Smooth muscle cell (in vitro differentiated cells): ENCODE measurements at regions not wholly inside any gene's neighbourhood (a gene's known extent, or its start where the extent isn't known, plus 50 kb on each side); places are given as distances from the start of the nearest gene placed in this dataset.

Experiments used
- DNase-seq: peaks from one replicate; lab custom pipeline; 2025; ENCODE audit not compliant: unreplicated experiment; lab: John Stamatoyannopoulos, UW
- H2AFZ ChIP-seq: fragments of 200-600 bp; sonication (generic); 2 replicates; pipeline ENCODE4 v1.6.0; 2016; ENCODE audit warnings: antibody characterized with exemption, low read depth, mild to moderate bottlenecking
- H3F3A ChIP-seq: fragments of 200-600 bp; sonication (generic); 2 replicates; pipeline ENCODE4 v1.6.0; 2017; ENCODE audit warnings: antibody characterized with exemption, low read depth
- H3K27ac ChIP-seq: fragments of 200-600 bp; sonication (generic); 2 replicates; pipeline ENCODE4 v1.5.1; 2016; ENCODE audit warnings: low read depth, mild to moderate bottlenecking
- H3K27me3 ChIP-seq: fragments of 200-600 bp; sonication (generic); 2 replicates; pipeline ENCODE4 v1.6.1; 2016; ENCODE audit warnings: low read depth, mild to moderate bottlenecking
- H3K36me3 ChIP-seq: fragments of 200-600 bp; sonication (generic); 2 replicates; pipeline ENCODE4 v1.5.1; 2016; ENCODE audit warnings: low read depth
- H3K4me1 ChIP-seq: fragments of 200-600 bp; sonication (generic); 2 replicates; pipeline ENCODE4 v1.5.1; 2016; ENCODE audit warnings: low read depth
- H3K4me2 ChIP-seq: fragments of 200-600 bp; sonication (generic); 2 replicates; pipeline ENCODE4 v1.6.0; 2016; ENCODE audit warnings: mild to moderate bottlenecking
- H3K4me3 ChIP-seq: fragments of 200-600 bp; sonication (generic); 2 replicates; pipeline ENCODE4 v1.5.1; 2016; ENCODE audit warnings: mild to moderate bottlenecking
- H3K79me2 ChIP-seq: fragments of 200-600 bp; sonication (generic); 2 replicates; pipeline ENCODE4 v1.6.0; 2016; ENCODE audit warnings: low read depth, mild to moderate bottlenecking
- H3K9ac ChIP-seq: fragments of 200-600 bp; sonication (generic); 2 replicates; pipeline ENCODE4 v1.6.0; 2016; ENCODE audit warnings: low read depth
- H3K9me3 ChIP-seq: fragments of 200-600 bp; sonication (generic); replicated peaks from 2 replicates; pipeline ENCODE4 v1.5.1; 2016; ENCODE audit warnings: low read depth
- H4K20me1 ChIP-seq: fragments of 200-600 bp; sonication (generic); 2 replicates; pipeline ENCODE4 v1.6.0; 2016; ENCODE audit warnings: low read depth
- CTCF ChIP-seq: fragments of 200-600 bp; sonication (generic); IDR thresholded peaks from 2 replicates; pipeline ENCODE4 v1.5.1; 2017; ENCODE audit warnings: borderline replicate concordance, mild to moderate bottlenecking, antibody characterized with exemption; ENCODE audit not compliant: insufficient read depth, poor library complexity, severe bottlenecking
- WGBS: methylation state at CpG from one replicate; pipeline ENCODE4 v1.1.7; 2016; ENCODE audit warnings: low lambda C conversion rate; 5-methylcytosine and 5-hydroxymethylcytosine counted together

- Histone ChIP-seq H3K27me3 (no peaks in the 10 kb centered on the region), H4K20me1 (no peaks in the 10 kb centered on the region), H3K4me2 (no peak overlapping the region), H3K4me3 (no peak overlapping the region), H3F3A (no peaks in the 10 kb centered on the region), H3K27ac (no peak overlapping the region), H3K9ac (no peak overlapping the region), H3K79me2 (no peaks in the 10 kb centered on the region), H3K36me3 (no peaks in the 10 kb centered on the region), H2AFZ (no peak overlapping the region), H3K9me3 (no peaks in the 10 kb centered on the region), H3K4me1 (no peaks in the 10 kb centered on the region)
- DNase-seq = no peak
- TF ChIP-seq CTCF = no peak
Observed at GRCh38 chr11:127766734-127767133, 766.2 kb upstream of the KIRREL3 start.

- no peaks in the 10 kb centered on the region for H3K9me3 ChIP-seq
- no peaks in the 10 kb centered on the region for H3F3A ChIP-seq
- H3K27ac ChIP-seq = no peak overlapping the region
- no peaks in the 10 kb centered on the region for H3K4me1 ChIP-seq
- H3K79me2 ChIP-seq = no peaks in the 10 kb centered on the region
- 87% methylated on average over 5 of the region's 5 CpGs for WGBS
- H3K9ac ChIP-seq = no peak overlapping the region
- no peak overlapping the region for H2AFZ ChIP-seq
- H3K27me3 ChIP-seq = no peaks in the 10 kb centered on the region
- no peaks in the 10 kb centered on the region for H4K20me1 ChIP-seq
- no peak overlapping the region for H3K4me3 ChIP-seq
- no peaks in the 10 kb centered on the region for H3K36me3 ChIP-seq
- H3K4me2 ChIP-seq = no peak overlapping the region
- no peak for TF ChIP-seq CTCF
- DNase-seq = no peak
Observed at GRCh38 chr11:127738771-127739286, 738.3 kb upstream of the KIRREL3 start.

GRCh38 chr11:127737499-127737898 is 736.9 kb upstream of the KIRREL3 start:
- H3K36me3 ChIP-seq = no peaks in the 10 kb centered on the region
- H3K27me3 ChIP-seq = no peaks in the 10 kb centered on the region
- H3K4me1 ChIP-seq = no peaks in the 10 kb centered on the region
- no peak overlapping the region for H2AFZ ChIP-seq
- no peak overlapping the region for H3K4me2 ChIP-seq
- H3K9ac ChIP-seq = no peak overlapping the region
- no peak for DNase-seq
- no peaks in the 10 kb centered on the region for H3K9me3 ChIP-seq
- no peaks in the 10 kb centered on the region for H3F3A ChIP-seq
- H4K20me1 ChIP-seq = no peaks in the 10 kb centered on the region
- TF ChIP-seq CTCF = no peak
- H3K4me3 ChIP-seq = no peak overlapping the region
- no peak overlapping the region for H3K27ac ChIP-seq
- no peaks in the 10 kb centered on the region for H3K79me2 ChIP-seq
- 89% methylated on average over 2 of the region's 2 CpGs for WGBS

- no peaks in the 10 kb centered on the region for H4K20me1 ChIP-seq
- H3K4me2 ChIP-seq = no peak overlapping the region
- H3F3A ChIP-seq = no peaks in the 10 kb centered on the region
- no peak overlapping the region for H3K9ac ChIP-seq
- 38% methylated on average over 4 of the region's 4 CpGs for WGBS
- no peaks in the 10 kb centered on the region for H3K4me1 ChIP-seq
- H2AFZ ChIP-seq = no peak overlapping the region
- no peaks in the 10 kb centered on the region for H3K9me3 ChIP-seq
- DNase-seq = no peak
- H3K36me3 ChIP-seq = no peaks in the 10 kb centered on the region
- H3K4me3 ChIP-seq = no peak overlapping the region
- no peaks in the 10 kb centered on the region for H3K27me3 ChIP-seq
- no peak overlapping the region for H3K27ac ChIP-seq
- TF ChIP-seq CTCF = no peak
- H3K79me2 ChIP-seq = no peaks in the 10 kb centered on the region
Observed at GRCh38 chr11:127733552-127733951, 733.0 kb upstream of the KIRREL3 start.
